ELR (cell line): ENCODE measurements at regions not wholly inside any gene's neighbourhood (a gene's known extent, or its start where the extent isn't known, plus 50 kb on each side); places are given as distances from the start of the nearest gene placed in this dataset.

Experiments
- DNase-seq: peaks from one replicate; pipeline ENCODE4 v3.0.0-alpha.2; 2015; ENCODE audit warnings: low read depth

DNA sequence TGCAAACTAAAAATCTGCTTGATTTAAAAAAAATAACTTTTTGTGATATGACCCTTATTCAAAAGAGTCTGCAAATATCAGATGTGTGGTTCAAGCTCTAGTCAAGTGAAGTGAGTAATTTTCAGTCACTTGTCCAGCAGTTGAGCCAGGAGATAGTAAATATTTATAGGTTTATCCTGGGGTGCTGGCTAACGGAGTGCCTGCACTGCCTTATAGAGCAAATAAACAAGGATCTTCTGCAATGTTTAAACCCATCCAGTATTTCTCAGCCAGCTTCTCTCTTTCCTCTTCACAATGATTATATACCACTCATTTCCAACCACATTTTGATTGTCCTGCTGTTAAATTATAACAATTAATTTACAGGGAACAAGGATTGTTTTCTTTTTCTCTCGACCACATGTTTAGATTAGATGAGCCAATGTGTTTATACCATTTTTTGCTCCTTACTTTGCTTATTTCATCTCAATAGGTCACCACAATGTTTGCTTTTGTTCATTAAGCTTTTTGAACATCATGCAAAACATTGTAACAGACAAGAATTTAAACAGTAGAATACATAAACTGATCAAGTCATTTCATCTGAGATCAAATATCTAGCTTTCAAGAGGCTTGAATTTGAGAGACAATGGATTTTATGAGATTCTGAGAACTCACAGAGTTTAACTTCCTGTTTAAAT, 60.3 kb upstream of the GREM2 start:
- no peak for DNase-seq

DNA sequence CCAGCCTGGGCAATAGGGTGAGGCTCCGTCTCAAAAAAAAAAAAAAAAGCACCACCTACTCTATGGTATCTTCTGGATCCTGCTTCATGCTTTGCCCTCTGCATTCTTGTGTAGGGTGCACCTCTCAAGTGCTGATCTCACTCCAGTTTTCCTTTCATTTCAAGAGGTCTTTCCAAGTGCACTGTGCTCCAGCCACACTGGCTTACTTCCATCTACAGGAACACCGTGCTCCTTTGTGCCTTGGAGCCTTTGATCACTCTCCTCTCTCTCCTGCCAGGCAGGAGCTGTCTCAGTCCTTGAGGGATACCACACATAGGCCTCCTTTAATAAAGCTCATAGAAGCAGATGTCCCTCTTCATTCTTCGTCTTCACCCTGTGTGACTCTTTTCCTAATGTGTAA, 55.4 kb upstream of the GREM2 start:
- DNase-seq: no peak

GRCh38 chr1:240666568-240667198, 54.7 kb upstream of the GREM2 start:
- no peak for DNase-seq

GRCh38 chr1:240663169-240663879, 51.4 kb upstream of the GREM2 start:
- peak; percentile 73 for DNase-seq
